ENCODE measurements at regions not wholly inside any gene's neighbourhood (a gene's known extent, or its start where the extent isn't known, plus 50 kb on each side); places are given as distances from the start of the nearest gene placed in this dataset.

DNA sequence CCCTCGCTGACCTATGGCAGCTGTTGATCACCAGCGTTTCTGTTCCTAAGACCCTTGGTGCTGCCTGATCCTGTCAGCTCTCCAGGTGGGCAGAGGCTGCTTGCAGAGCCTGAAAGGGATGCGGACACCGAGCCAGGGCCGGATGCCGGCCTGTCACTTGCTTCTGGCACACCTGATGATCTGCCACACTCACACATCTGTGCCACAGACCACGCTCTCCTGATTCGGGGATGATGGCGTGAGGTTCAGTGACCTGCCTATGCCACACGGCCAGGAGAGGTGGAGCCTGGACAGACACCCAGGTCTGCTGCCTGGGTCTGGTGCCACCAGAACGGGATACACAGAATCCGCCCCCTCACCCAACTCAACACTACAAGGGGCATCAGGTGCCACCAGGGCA is 129.4 kb upstream of the GLI2 start:
- Histone ChIP-seq H3K4me1 (ENCODE audit: control insufficient read depth in 1 of 2, insufficient read depth in 2 of 2, low read length in 2 of 2) (no peaks in the 10 kb centered on the region), H3K18ac (ENCODE audit: low read length) (no peak overlapping the region), H4K12ac (ENCODE audit: low read depth, low read length) (no peak overlapping the region)

DNA sequence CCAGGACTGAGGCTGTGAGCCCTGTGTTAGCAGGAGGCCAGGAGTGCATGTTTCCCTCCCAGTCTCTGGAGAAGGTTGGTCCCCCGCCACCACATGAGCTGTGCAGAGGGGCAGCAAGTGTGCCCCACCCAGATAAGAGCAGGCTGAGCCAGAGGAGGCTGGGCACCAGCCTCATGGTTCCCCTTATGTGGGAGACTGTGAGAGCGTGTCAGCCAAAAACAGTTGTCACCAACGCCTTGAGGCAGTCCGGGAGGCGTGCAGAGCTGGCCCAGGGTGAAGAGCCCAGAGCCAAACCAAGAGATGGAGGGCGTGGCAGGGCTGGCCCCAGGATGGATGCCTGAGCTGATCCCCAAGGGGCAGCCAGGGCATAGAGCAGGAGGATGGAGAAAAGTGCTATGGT is 128.7 kb upstream of the GLI2 start:
- peaks cover 2% of the 10 kb centered on the region for H3K9me3 ChIP-seq (ENCODE audit: insufficient read depth, low read depth, low read length)
- H3K4ac ChIP-seq (ENCODE audit: low read depth, low read length) = no peak overlapping the region
- H4K12ac ChIP-seq (ENCODE audit: low read depth, low read length) = no peak overlapping the region
- H3K79me1 ChIP-seq (ENCODE audit: low read length) = no peaks in the 10 kb centered on the region
- no peaks in the 10 kb centered on the region for H3K4me1 ChIP-seq (ENCODE audit: control insufficient read depth in 1 of 2, insufficient read depth in 2 of 2, low read length in 2 of 2)
- no peak overlapping the region for H4K91ac ChIP-seq (ENCODE audit: low read depth, low read length)
- no peak overlapping the region for H3K4me3 ChIP-seq (ENCODE audit: low read depth, low read length)
- no peak overlapping the region for H3K9ac ChIP-seq (ENCODE audit: low read length)
- H2BK120ac ChIP-seq (ENCODE audit: insufficient read depth, low read length, poor library complexity) = no peak overlapping the region
- H2AK5ac ChIP-seq (ENCODE audit: low read length) = no peak overlapping the region
- H3K27ac ChIP-seq (ENCODE audit: low read depth, low read length) = no peak overlapping the region
- no CpG with 5 or more reads among the region's 6 CpGs for WGBS (ENCODE audit: extremely low coverage, insufficient coverage, insufficient read length)
- no peaks in the 10 kb centered on the region for H3K79me2 ChIP-seq (ENCODE audit: control insufficient read depth, insufficient read depth, low read length, poor library complexity)
- no peak overlapping the region for H2BK12ac ChIP-seq (ENCODE audit: low read length)
- H3K27me3 ChIP-seq (ENCODE audit: insufficient read depth, low read length) = no peaks in the 10 kb centered on the region
- no peak overlapping the region for H3K4me2 ChIP-seq (ENCODE audit: low read length)
- H4K8ac ChIP-seq (ENCODE audit: low read depth, low read length) = no peak overlapping the region
- H3K18ac ChIP-seq (ENCODE audit: low read length) = no peak overlapping the region
- no peaks in the 10 kb centered on the region for H3K36me3 ChIP-seq (ENCODE audit: control insufficient read depth in 1 of 2, insufficient read depth in 2 of 2, low read length in 2 of 2)
- no peak overlapping the region for H2BK5ac ChIP-seq (ENCODE audit: low read depth, low read length, poor library complexity)
- no peak overlapping the region for H2AFZ ChIP-seq (ENCODE audit: insufficient read depth, low read length, poor library complexity)
- H3K23ac ChIP-seq (ENCODE audit: low read length) = no peak overlapping the region
- DNase-seq = no peak
- H3K14ac ChIP-seq (ENCODE audit: low read length) = no peak overlapping the region

More for the DNA sequence above, 129.4 kb upstream of the GLI2 start:
- H3K36me3 ChIP-seq (ENCODE audit: control insufficient read depth in 1 of 2, insufficient read depth in 2 of 2, low read length in 2 of 2) = no peaks in the 10 kb centered on the region
- no peak overlapping the region for H3K23ac ChIP-seq (ENCODE audit: low read length)
- no peak overlapping the region for H2BK120ac ChIP-seq (ENCODE audit: insufficient read depth, low read length, poor library complexity)
- H3K79me1 ChIP-seq (ENCODE audit: low read length) = no peaks in the 10 kb centered on the region
- H3K4me2 ChIP-seq (ENCODE audit: low read length) = no peak overlapping the region
- no peak overlapping the region for H2AK5ac ChIP-seq (ENCODE audit: low read length)
- no peak overlapping the region for H2AFZ ChIP-seq (ENCODE audit: insufficient read depth, low read length, poor library complexity)
- no peak overlapping the region for H3K4me3 ChIP-seq (ENCODE audit: low read depth, low read length)
- H3K4ac ChIP-seq (ENCODE audit: low read depth, low read length) = no peak overlapping the region
- no peak overlapping the region for H3K14ac ChIP-seq (ENCODE audit: low read length)
- H3K79me2 ChIP-seq (ENCODE audit: control insufficient read depth, insufficient read depth, low read length, poor library complexity) = no peaks in the 10 kb centered on the region
- WGBS (ENCODE audit: extremely low coverage, insufficient coverage, insufficient read length) = no CpG with 5 or more reads among the region's 12 CpGs
- no peak overlapping the region for H4K91ac ChIP-seq (ENCODE audit: low read depth, low read length)
- DNase-seq = no peak
- no peak overlapping the region for H2BK5ac ChIP-seq (ENCODE audit: low read depth, low read length, poor library complexity)
- H2BK12ac ChIP-seq (ENCODE audit: low read length) = no peak overlapping the region
- peaks cover 2% of the 10 kb centered on the region for H3K9me3 ChIP-seq (ENCODE audit: insufficient read depth, low read depth, low read length)
- H3K27ac ChIP-seq (ENCODE audit: low read depth, low read length) = no peak overlapping the region
- no peak overlapping the region for H3K9ac ChIP-seq (ENCODE audit: low read length)
- no peak overlapping the region for H4K8ac ChIP-seq (ENCODE audit: low read depth, low read length)
- no peaks in the 10 kb centered on the region for H3K27me3 ChIP-seq (ENCODE audit: insufficient read depth, low read length)

GRCh38 chr2:120607506-120607905 is 128.2 kb upstream of the GLI2 start:
- H2BK5ac ChIP-seq (ENCODE audit: low read depth, low read length, poor library complexity) = no peak overlapping the region
- H4K12ac ChIP-seq (ENCODE audit: low read depth, low read length) = no peak overlapping the region
- no peak overlapping the region for H2AFZ ChIP-seq (ENCODE audit: insufficient read depth, low read length, poor library complexity)
- DNase-seq = no peak
- no peak overlapping the region for H4K8ac ChIP-seq (ENCODE audit: low read depth, low read length)
- no peak overlapping the region for H2BK12ac ChIP-seq (ENCODE audit: low read length)
- no peak overlapping the region for H3K4me3 ChIP-seq (ENCODE audit: low read depth, low read length)
- no peak overlapping the region for H4K91ac ChIP-seq (ENCODE audit: low read depth, low read length)
- no peak overlapping the region for H3K4ac ChIP-seq (ENCODE audit: low read depth, low read length)
- no peak overlapping the region for H3K18ac ChIP-seq (ENCODE audit: low read length)
- H3K23ac ChIP-seq (ENCODE audit: low read length) = no peak overlapping the region
- no peak overlapping the region for H3K4me2 ChIP-seq (ENCODE audit: low read length)
- no peak overlapping the region for H3K14ac ChIP-seq (ENCODE audit: low read length)
- H2BK120ac ChIP-seq (ENCODE audit: insufficient read depth, low read length, poor library complexity) = no peak overlapping the region
- WGBS (ENCODE audit: extremely low coverage, insufficient coverage, insufficient read length) = no CpG with 5 or more reads among the region's 8 CpGs
- H2AK5ac ChIP-seq (ENCODE audit: low read length) = no peak overlapping the region
- H3K79me2 ChIP-seq (ENCODE audit: control insufficient read depth, insufficient read depth, low read length, poor library complexity) = no peaks in the 10 kb centered on the region
- H3K9me3 ChIP-seq (ENCODE audit: insufficient read depth, low read depth, low read length) = peaks cover 2% of the 10 kb centered on the region
- no peak overlapping the region for H3K27ac ChIP-seq (ENCODE audit: low read depth, low read length)
- H3K9ac ChIP-seq (ENCODE audit: low read length) = no peak overlapping the region
- no peaks in the 10 kb centered on the region for H3K36me3 ChIP-seq (ENCODE audit: control insufficient read depth in 1 of 2, insufficient read depth in 2 of 2, low read length in 2 of 2)
- H3K79me1 ChIP-seq (ENCODE audit: low read length) = no peaks in the 10 kb centered on the region
- H3K4me1 ChIP-seq (ENCODE audit: control insufficient read depth in 1 of 2, insufficient read depth in 2 of 2, low read length in 2 of 2) = no peaks in the 10 kb centered on the region
- H3K27me3 ChIP-seq (ENCODE audit: insufficient read depth, low read length) = no peaks in the 10 kb centered on the region

GRCh38 chr2:120607996-120608395 is 127.7 kb upstream of the GLI2 start:
- Histone ChIP-seq H4K12ac (ENCODE audit: low read depth, low read length) (no peak overlapping the region), H3K79me2 (ENCODE audit: control insufficient read depth, insufficient read depth, low read length, poor library complexity) (no peaks in the 10 kb centered on the region), H3K18ac (ENCODE audit: low read length) (no peak overlapping the region), H3K27ac (ENCODE audit: low read depth, low read length) (no peak overlapping the region), H2AFZ (ENCODE audit: insufficient read depth, low read length, poor library complexity) (no peak overlapping the region), H3K9me3 (ENCODE audit: insufficient read depth, low read depth, low read length) (peaks cover 2% of the 10 kb centered on the region), H3K27me3 (ENCODE audit: insufficient read depth, low read length) (no peaks in the 10 kb centered on the region), H3K4me1 (ENCODE audit: control insufficient read depth in 1 of 2, insufficient read depth in 2 of 2, low read length in 2 of 2) (no peaks in the 10 kb centered on the region), H3K4ac (ENCODE audit: low read depth, low read length) (no peak overlapping the region), H3K14ac (ENCODE audit: low read length) (no peak overlapping the region), H3K36me3 (ENCODE audit: control insufficient read depth in 1 of 2, insufficient read depth in 2 of 2, low read length in 2 of 2) (no peaks in the 10 kb centered on the region), H3K4me2 (ENCODE audit: low read length) (no peak overlapping the region), H3K9ac (ENCODE audit: low read length) (no peak overlapping the region), H2BK5ac (ENCODE audit: low read depth, low read length, poor library complexity) (no peak overlapping the region), H4K91ac (ENCODE audit: low read depth, low read length) (no peak overlapping the region), H3K4me3 (ENCODE audit: low read depth, low read length) (no peak overlapping the region), H3K23ac (ENCODE audit: low read length) (no peak overlapping the region), H2AK5ac (ENCODE audit: low read length) (no peak overlapping the region), H2BK120ac (ENCODE audit: insufficient read depth, low read length, poor library complexity) (no peak overlapping the region), H4K8ac (ENCODE audit: low read depth, low read length) (no peak overlapping the region), H2BK12ac (ENCODE audit: low read length) (no peak overlapping the region), H3K79me1 (ENCODE audit: low read length) (no peaks in the 10 kb centered on the region)
- no CpG with 5 or more reads among the region's 4 CpGs for WGBS (ENCODE audit: extremely low coverage, insufficient coverage, insufficient read length)
- DNase-seq = no peak

Measured in trophoblast cell (in vitro differentiated cells and primary cell).